Activated T-cell treated with anti-CD3 and anti-CD28 coated beads, Interleukin-2, amount 50 U/mL, for 1 hour (primary cell): ENCODE measurements at regions not wholly inside any gene's neighbourhood (a gene's known extent, or its start where the extent isn't known, plus 50 kb on each side); places are given as distances from the start of the nearest gene placed in this dataset.
"Not testable (repeated sequence)": the region's sequence is repeated elsewhere in the genome, so short reads cannot be mapped to it uniquely, and the experiment has no call there.

Source experiments
- DNase-seq: peaks from one replicate; pipeline ENCODE4 v3.0.0-alpha.2; 2020

GRCh38 chr3:72659596-72659995 lies 188.6 kb downstream of the SHQ1 start:
- no peak for DNase-seq

- no peak for DNase-seq
These were observed 189.1 kb downstream of the SHQ1 start for GRCh38 chr3:72659188-72659587.

GRCh38 chr3:72658466-72659100 lies 189.7 kb downstream of the SHQ1 start:
- DNase-seq, result no peak

DNA sequence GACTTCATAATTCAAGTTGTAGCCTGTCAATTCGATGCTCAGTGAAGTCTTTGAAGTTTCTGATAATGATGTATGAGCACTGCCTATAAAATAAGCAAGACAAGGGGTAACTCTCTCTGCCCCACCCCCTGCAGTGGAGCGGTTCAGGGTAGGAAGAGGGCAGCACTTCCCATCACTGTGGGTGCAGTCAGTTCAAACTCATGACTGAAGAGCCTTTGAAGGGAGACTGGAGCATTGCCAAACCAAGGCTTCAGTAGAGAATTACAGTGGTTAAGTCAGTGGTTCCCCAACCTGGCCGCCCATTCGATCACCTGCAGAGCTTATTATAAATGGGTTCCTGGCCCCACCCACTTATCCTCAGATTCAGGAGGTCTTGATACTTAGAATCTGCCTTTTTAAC lies 190.6 kb downstream of the SHQ1 start:
- DNase-seq, result peak; percentile 35

DNA sequence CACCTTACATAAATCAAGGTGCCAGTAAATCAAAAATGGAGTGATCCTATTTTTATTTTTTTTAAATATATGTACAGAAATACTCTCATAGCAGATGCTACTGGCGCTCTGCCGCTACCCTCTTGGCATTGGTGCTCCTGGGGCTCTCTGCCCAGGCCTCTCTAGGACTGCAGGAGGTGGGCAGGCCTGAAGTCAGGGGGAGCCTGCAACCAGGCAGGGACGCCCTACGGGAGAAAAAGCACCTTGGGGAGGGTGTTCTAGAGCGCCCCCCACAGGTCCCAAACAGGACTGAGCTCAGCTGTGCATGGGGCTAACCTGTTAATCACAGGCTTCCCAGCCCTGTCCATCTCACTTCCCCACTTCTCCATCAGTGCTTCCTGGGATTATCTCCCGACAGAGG lies 192.5 kb downstream of the SHQ1 start:
- no peak for DNase-seq

DNA sequence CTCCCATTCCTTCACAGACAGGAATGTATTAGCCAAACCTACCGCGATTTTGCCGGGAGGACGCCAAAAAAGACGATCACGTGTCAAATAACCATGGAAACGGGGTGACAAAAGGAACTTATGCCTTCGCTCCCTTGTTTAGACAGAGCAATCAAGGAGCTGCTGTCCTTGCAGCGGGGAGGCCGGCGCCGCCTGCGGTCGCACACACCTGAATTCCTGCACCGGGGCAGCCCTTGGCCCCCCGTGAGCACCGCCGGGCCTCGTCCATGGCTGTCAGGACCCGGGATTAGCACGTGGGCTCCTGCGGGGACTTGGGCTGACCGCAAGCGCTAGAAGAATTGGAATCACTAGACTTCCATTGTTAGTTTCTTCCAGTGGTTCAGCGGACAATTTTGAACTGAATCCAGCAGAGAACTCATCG lies 193.1 kb downstream of the SHQ1 start:
- DNase-seq, result no peak

DNA sequence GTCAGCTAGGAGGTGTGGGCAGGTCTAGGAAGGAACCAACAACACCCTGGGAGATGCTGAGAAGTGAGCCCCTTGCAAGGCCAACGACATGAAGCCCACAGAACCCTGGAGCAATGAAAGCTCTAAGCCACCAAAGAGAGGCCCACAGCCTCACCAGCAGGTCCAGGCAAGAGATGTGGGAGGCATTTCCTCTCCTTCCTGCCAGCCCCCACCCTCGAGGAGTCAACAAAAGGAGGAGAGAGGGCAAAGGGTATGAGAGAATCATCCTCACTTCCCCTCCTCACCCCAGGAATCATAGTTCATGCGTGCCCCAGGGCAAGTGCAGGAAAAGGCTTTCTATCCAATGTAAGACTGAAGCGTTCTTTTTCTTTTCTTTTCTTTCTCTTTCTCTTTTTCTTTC lies 195.8 kb downstream of the SHQ1 start:
- DNase-seq, result no peak

DNA sequence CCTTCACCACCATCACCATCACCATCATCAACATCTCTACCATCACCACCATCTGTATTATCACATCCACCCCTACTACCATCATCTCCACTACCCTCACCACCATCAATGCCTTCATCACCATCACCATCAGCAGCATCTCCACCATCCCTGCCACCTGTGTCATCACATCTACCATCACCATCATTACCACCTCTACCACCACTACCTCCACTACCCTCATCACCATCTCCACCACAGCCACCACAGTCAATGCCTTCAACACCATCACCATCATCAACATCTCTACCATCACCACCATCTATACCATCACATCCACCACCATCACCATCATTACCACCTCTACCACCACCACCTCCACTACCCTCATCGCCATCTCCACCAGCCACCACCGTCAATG lies 196.7 kb downstream of the SHQ1 start:
- no peak for DNase-seq

GRCh38 chr3:72646263-72646662 lies 202.0 kb downstream of the SHQ1 start:
- no peak for DNase-seq

DNA sequence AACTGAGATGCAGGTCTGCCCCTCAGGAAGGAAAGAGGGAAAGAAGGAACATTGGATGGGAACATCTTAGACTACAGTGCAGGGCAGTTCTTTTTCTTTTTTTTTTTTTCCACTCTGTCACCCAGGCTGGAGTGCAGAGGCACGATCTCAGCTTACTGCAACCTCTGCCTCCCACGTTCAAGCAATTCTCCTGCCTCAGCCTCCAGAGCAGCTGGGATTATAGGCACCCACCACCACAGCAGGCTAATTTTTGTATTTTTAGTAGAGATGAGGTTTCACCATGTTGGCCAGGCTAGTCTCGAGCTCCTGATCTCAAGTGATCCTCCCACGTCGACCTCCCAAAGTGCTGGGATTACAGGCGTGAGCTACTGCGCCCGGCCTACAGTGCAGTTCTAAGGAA lies 204.6 kb downstream of the SHQ1 start:
- DNase-seq, result not testable (repeated sequence)

DNA sequence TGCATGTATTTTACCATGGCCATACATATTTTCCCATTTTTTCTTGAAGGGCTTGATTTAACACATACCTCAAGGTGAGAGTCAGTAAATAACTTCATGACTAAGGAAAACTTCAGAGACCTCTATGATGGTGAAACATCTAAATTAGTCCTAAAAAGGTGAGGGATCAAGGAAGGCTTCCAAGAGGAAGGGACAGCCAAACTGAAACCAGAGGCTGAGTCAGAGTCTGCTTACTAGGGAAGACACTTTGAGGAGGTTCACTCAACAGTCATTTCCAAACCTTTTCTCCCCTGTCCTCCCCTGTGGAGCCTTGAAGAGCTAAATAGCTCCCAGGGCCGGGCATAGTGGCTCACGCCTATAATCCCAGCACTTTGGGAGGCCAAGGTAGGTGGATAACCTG lies 206.6 kb downstream of the SHQ1 start:
- DNase-seq, result no peak

- DNase-seq, result no peak
These were observed 207.2 kb downstream of the SHQ1 start for GRCh38 chr3:72641072-72641471.

GRCh38 chr3:72636969-72637597 lies 211.2 kb downstream of the SHQ1 start:
- no peak for DNase-seq

DNA sequence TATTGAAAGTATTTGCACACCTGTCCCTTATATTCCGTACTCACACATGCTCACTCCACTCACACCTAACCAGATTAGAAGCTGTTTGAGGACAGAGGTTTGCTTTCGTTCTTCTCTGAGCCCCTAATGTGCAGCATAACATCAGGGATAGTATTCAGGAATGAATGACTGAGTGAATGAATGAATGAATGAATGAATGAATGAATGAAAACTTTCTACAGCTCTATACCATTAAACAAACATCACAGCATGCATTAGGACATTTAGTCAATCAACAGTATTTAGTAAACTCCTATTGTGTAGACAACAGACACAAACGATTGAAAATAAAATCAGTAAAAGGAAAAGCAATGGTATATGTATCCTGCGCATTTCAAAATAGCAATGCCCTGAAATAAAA lies 212.7 kb downstream of the SHQ1 start:
- no peak for DNase-seq

- no peak for DNase-seq
These were observed 214.1 kb downstream of the SHQ1 start for GRCh38 chr3:72634128-72634527.

- DNase-seq, result no peak
These were observed 214.7 kb downstream of the SHQ1 start for GRCh38 chr3:72633534-72633933.

- no peak for DNase-seq
These were observed 215.1 kb downstream of the SHQ1 start for GRCh38 chr3:72633121-72633520.

DNA sequence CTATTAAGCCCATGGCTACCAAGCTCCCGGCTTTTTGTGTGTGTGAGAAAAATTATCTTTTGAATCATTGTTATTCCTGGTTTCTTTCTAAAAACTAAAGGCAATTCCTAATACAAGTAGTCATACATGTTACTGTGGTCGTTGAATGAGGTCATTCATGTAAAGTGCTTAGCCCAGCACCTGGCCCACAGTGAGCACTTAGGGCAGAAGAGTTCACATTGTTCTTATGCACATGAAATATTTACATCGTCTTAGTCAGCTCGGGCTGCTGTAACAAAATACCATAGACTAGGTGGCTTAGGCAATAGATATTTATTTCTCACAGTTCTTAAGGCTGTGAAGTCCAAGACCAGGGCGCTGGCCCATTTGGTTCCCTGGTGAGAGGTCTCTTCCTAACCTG lies 216.1 kb downstream of the SHQ1 start:
- DNase-seq, result no peak

GRCh38 chr3:72630969-72631344 lies 217.3 kb downstream of the SHQ1 start:
- DNase-seq, result no peak

DNA sequence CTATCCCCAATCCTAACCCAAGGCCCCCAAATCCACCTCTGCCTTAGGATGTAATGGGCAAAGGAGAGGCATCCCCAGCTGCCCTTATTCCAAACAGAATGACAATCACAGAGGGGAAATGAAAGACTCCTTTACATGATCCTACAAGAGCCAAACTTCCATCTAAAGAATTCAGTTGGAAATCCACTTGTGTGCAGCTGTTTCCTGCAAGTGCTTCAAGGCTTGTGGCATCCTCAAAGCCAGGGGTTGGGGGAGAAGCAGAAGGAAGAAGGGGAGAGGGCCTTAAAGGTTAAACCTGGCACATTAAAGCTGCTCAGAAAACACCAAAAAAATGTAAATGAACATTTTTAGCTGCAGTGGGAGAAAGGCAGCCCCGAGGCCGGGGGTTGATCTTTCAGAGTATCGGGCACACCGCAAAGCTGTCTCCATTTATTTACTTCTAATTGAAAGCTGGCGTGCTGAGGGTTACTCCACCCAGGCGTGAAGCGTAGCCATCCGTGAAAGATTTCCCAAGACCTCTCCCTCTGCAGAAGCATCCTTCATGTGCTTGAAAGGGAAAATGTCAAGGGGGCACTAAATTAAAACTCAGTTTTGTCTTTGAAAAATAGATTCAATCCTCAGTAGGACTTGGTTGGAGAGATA lies 217.8 kb downstream of the SHQ1 start:
- no peak for DNase-seq

GRCh38 chr3:72629191-72629631 lies 219.0 kb downstream of the SHQ1 start:
- no peak for DNase-seq

DNA sequence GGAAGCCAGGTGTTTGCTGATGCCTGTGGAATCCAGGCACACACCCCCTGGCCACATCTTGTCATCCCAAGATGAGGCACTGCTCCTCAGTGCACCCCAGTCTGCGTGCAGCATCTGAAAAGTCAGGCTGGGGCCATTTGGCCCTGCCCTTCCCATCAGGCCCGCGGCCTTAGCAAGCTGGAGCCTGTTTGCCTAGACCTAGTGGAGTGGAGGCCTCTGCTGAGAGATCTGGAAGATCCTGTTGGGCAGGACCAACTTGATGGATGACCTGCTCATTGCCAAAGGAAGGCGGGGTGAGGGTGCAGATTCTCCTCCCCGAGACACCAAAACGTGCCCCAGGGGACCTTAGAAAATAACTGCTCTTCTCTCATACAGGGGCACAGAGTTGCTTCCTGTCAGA lies 220.2 kb downstream of the SHQ1 start:
- no peak for DNase-seq

GRCh38 chr3:72627271-72627670 lies 221.0 kb downstream of the SHQ1 start:
- no peak for DNase-seq

- no peak for DNase-seq
These were observed 222.5 kb downstream of the SHQ1 start for GRCh38 chr3:72625602-72626337.
